Neuronal stem cell (in vitro differentiated cells): ENCODE measurements at regions not wholly inside any gene's neighbourhood (a gene's known extent, or its start where the extent isn't known, plus 50 kb on each side); places are given as distances from the start of the nearest gene placed in this dataset.

Experiments
- DNase-seq: peaks from one replicate; pipeline ENCODE4 v3.0.0-alpha.2; 2013; ENCODE audit warnings: low spot score
- H2AFZ ChIP-seq: one replicate; pipeline ENCODE4 v1.6.1; 2013; ENCODE audit warnings: mild to moderate bottlenecking, low read length, inconsistent platforms
- H2AK5ac ChIP-seq: 2 replicates; pipeline ENCODE4 v1.6.1; 2013; ENCODE audit warnings: low read depth, mild to moderate bottlenecking, inconsistent platforms, low read length, moderate library complexity, mixed read lengths
- H2BK120ac ChIP-seq: 2 replicates; pipeline ENCODE4 v1.6.1; 2013; ENCODE audit warnings: low read depth, mild to moderate bottlenecking, inconsistent platforms, low read length, moderate library complexity, mixed read lengths
- H2BK12ac ChIP-seq: one replicate; pipeline ENCODE4 v1.6.1; 2013; ENCODE audit warnings: low read length, inconsistent platforms
- H2BK15ac ChIP-seq: 2 replicates; pipeline ENCODE4 v1.6.1; 2013; ENCODE audit warnings: mild to moderate bottlenecking, low read length, inconsistent platforms, mixed read lengths
- H2BK5ac ChIP-seq: one replicate; pipeline ENCODE4 v1.6.1; 2013; ENCODE audit warnings: inconsistent platforms, mild to moderate bottlenecking, low read length, moderate library complexity
- H3K14ac ChIP-seq: one replicate; pipeline ENCODE4 v1.6.1; 2013; ENCODE audit warnings: low read length, inconsistent platforms
- H3K18ac ChIP-seq: 2 replicates; pipeline ENCODE4 v1.6.1; 2013; ENCODE audit warnings: low read length, inconsistent platforms
- H3K23ac ChIP-seq: 2 replicates; pipeline ENCODE4 v1.6.1; 2013; ENCODE audit warnings: low read depth, mild to moderate bottlenecking, mixed read lengths, low read length, inconsistent platforms; ENCODE audit not compliant: poor library complexity
- H3K27ac ChIP-seq: replicated peaks from 3 replicates; pipeline ENCODE4 v1.5.1; 2013; ENCODE audit warnings: low read length, inconsistent platforms
- H3K27me3 ChIP-seq, 3 experiments: 2 replicates each; pipeline ENCODE4 v1.6.1; 2013; ENCODE audit warnings: low read length in 3 of 3, mild to moderate bottlenecking in 2 of 3, inconsistent platforms in 1 of 3, low read depth in 1 of 3, mixed read lengths in 1 of 3, moderate library complexity in 1 of 3; ENCODE audit not compliant: control insufficient read depth in 3 of 3, insufficient read depth in 3 of 3
- H3K36me3 ChIP-seq, 2 donors: replicated peaks in 1 of 2; 2 replicates each; pipeline ENCODE4 v1.6.1; 2013; ENCODE audit warnings: low read length in 2 of 2; ENCODE audit not compliant: control insufficient read depth in 2 of 2, insufficient read depth in 2 of 2
- H3K4ac ChIP-seq: 2 replicates; pipeline ENCODE4 v1.6.1; 2013; ENCODE audit warnings: inconsistent platforms, mild to moderate bottlenecking, low read length, moderate library complexity
- H3K4me1 ChIP-seq, 2 donors: 1 replicate in 1 of 2; 2 replicates in 1 of 2; pipeline ENCODE4 v1.6.1; 2013; ENCODE audit warnings: low read length in 2 of 2, low read depth in 1 of 2; ENCODE audit not compliant: control insufficient read depth in 2 of 2, insufficient read depth in 1 of 2
- H3K4me2 ChIP-seq: one replicate; pipeline ENCODE4 v1.6.1; 2013; ENCODE audit warnings: mild to moderate bottlenecking, low read length, inconsistent platforms; ENCODE audit not compliant: insufficient read depth, poor library complexity, severe bottlenecking
- H3K4me3 ChIP-seq, 2 donors: 2 replicates each; pipeline ENCODE4 v1.5.1; 2013; ENCODE audit warnings: low read length in 2 of 2, mild to moderate bottlenecking in 2 of 2, inconsistent platforms in 1 of 2, moderate library complexity in 1 of 2
- H3K79me1 ChIP-seq: one replicate; pipeline ENCODE4 v1.6.1; 2013; ENCODE audit warnings: low read depth, mild to moderate bottlenecking, inconsistent platforms, low read length, moderate library complexity
- H3K9ac ChIP-seq: one replicate; pipeline ENCODE4 v1.6.1; 2013; ENCODE audit warnings: mild to moderate bottlenecking, low read depth, low read length, inconsistent platforms; ENCODE audit not compliant: poor library complexity
- H3K9me3 ChIP-seq, 2 donors: replicated peaks in 1 of 2; 2 replicates each; pipeline versions ENCODE3 to v1.6.1; 2013; ENCODE audit warnings: low read length in 2 of 2, mild to moderate bottlenecking in 2 of 2, inconsistent platforms in 1 of 2, low read depth in 1 of 2, mixed read lengths in 1 of 2, moderate library complexity in 1 of 2; ENCODE audit not compliant: control insufficient read depth in 2 of 2, insufficient read depth in 1 of 2
- H4K8ac ChIP-seq: one replicate; pipeline ENCODE4 v1.6.1; 2013; ENCODE audit warnings: low read depth, mild to moderate bottlenecking, inconsistent platforms, low read length, moderate library complexity
- H4K91ac ChIP-seq: one replicate; pipeline ENCODE4 v1.6.1; 2013; ENCODE audit warnings: low read length, low read depth, mild to moderate bottlenecking, inconsistent platforms; ENCODE audit not compliant: poor library complexity
- WGBS, 2 donors: extraction: QIAGEN DNeasy Blood & Tissue Kit; methylation state at CpG; one replicate each; pipeline ENCODE4 v1.1.7; 2013; ENCODE audit warnings: missing lambda C conversion rate in 2 of 2, mixed read lengths in 1 of 2; ENCODE audit not compliant: insufficient read length in 2 of 2, insufficient replicate concordance in 1 of 2; ENCODE audit errors: extremely low coverage in 2 of 2; 5-methylcytosine and 5-hydroxymethylcytosine counted together

- no peak overlapping the region for H3K23ac ChIP-seq
- no peak overlapping the region for H3K27ac ChIP-seq
- no peaks in the 10 kb centered on the region for H3K9me3 ChIP-seq
- H3K4me3 ChIP-seq: no peak overlapping the region
- H3K79me1 ChIP-seq: no peaks in the 10 kb centered on the region
- no peak overlapping the region for H3K4ac ChIP-seq
- no peak overlapping the region for H4K8ac ChIP-seq
- H3K18ac ChIP-seq: no peak overlapping the region
- no peak overlapping the region for H3K14ac ChIP-seq
- H2AK5ac ChIP-seq: no peak overlapping the region
- no peak overlapping the region for H2AFZ ChIP-seq
- no peak overlapping the region for H2BK15ac ChIP-seq
- H3K4me2 ChIP-seq: no peak overlapping the region
- H2BK12ac ChIP-seq: no peak overlapping the region
- H4K91ac ChIP-seq: no peak overlapping the region
- peaks cover 5 to 8% of the 10 kb centered on the region in 2 donors for H3K4me1 ChIP-seq
- H3K36me3 ChIP-seq: no peaks in the 10 kb centered on the region
- no peak overlapping the region for H2BK120ac ChIP-seq
- H2BK5ac ChIP-seq: no peak overlapping the region
- no peak overlapping the region for H3K9ac ChIP-seq
- no peaks in the 10 kb centered on the region for H3K27me3 ChIP-seq
- DNase-seq: no peak
Measured at GRCh38 chr2:173441222-173441621, 86.5 kb downstream of the CDCA7 start.

DNA sequence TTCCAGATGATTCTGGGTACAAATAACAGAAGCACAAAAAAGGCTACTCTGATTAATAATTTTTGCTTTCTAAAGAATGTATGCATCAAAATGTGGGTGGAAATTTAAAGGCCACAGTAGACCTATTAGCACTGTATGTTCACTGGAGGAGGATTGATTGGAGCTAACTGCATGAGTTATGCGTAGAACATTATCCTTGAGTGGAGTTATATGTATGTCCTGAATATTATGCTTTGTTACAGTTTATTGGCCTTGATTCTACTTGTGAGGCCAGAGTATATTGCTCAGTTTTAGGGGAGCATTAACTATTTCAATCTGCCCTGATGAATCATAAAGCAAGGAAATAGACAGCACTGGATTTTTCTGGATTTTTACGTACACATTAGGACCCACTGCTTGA, 87.9 kb downstream of the CDCA7 start:
- Histone ChIP-seq H3K4ac (no peak overlapping the region), H3K27ac (no peak overlapping the region), H3K27me3 (no peaks in the 10 kb centered on the region), H3K9me3 (no peaks in the 10 kb centered on the region), H2BK5ac (no peak overlapping the region), H2BK15ac (no peak overlapping the region), H4K91ac (no peak overlapping the region), H2AFZ (no peak overlapping the region), H3K4me2 (no peak overlapping the region), H3K79me1 (no peaks in the 10 kb centered on the region), H3K14ac (no peak overlapping the region), H4K8ac (no peak overlapping the region), H2BK12ac (no peak overlapping the region), H2AK5ac (no peak overlapping the region), H3K36me3 (no peaks in the 10 kb centered on the region), H3K23ac (no peak overlapping the region), H3K4me3 (no peak overlapping the region), H3K18ac (no peak overlapping the region), H2BK120ac (no peak overlapping the region), H3K4me1 (peaks cover 5 to 8% of the 10 kb centered on the region in 2 donors), H3K9ac (no peak overlapping the region)
- WGBS, 2 donors: no CpG with 5 or more reads among the region's 2 CpGs
- no peak for DNase-seq

GRCh38 chr2:173446722-173447121, 92.0 kb downstream of the CDCA7 start:
- no peak overlapping the region for H2BK15ac ChIP-seq
- no peak overlapping the region for H2AK5ac ChIP-seq
- WGBS, 2 donors: no CpG with 5 or more reads among the region's 1 CpG
- H3K9me3 ChIP-seq: no peaks in the 10 kb centered on the region
- no peak overlapping the region for H3K23ac ChIP-seq
- H3K4me2 ChIP-seq: no peak overlapping the region
- H3K79me1 ChIP-seq: no peaks in the 10 kb centered on the region
- no peak overlapping the region for H3K9ac ChIP-seq
- H4K8ac ChIP-seq: no peak overlapping the region
- H2BK5ac ChIP-seq: no peak overlapping the region
- no peak overlapping the region for H4K91ac ChIP-seq
- no peak overlapping the region for H3K18ac ChIP-seq
- no peak overlapping the region for H3K4ac ChIP-seq
- no peaks in the 10 kb centered on the region for H3K27me3 ChIP-seq
- H3K4me1 ChIP-seq: peaks cover 3 to 7% of the 10 kb centered on the region in 2 donors
- no peak overlapping the region for H2BK120ac ChIP-seq
- no peak overlapping the region for H2BK12ac ChIP-seq
- no peak overlapping the region for H3K14ac ChIP-seq
- no peak for DNase-seq
- H3K36me3 ChIP-seq: no peaks in the 10 kb centered on the region
- no peak overlapping the region for H2AFZ ChIP-seq
- no peak overlapping the region for H3K4me3 ChIP-seq
- no peak overlapping the region for H3K27ac ChIP-seq

- no peaks in the 10 kb centered on the region for H3K9me3 ChIP-seq
- no peaks in the 10 kb centered on the region for H3K27me3 ChIP-seq
- no peak overlapping the region for H2BK15ac ChIP-seq
- no peak overlapping the region for H3K9ac ChIP-seq
- no peak overlapping the region for H3K4ac ChIP-seq
- H4K91ac ChIP-seq: no peak overlapping the region
- H3K14ac ChIP-seq: no peak overlapping the region
- no peaks in the 10 kb centered on the region for H3K79me1 ChIP-seq
- peak overlapping the region; percentile 51 for H3K23ac ChIP-seq
- no peak overlapping the region for H3K18ac ChIP-seq
- H3K36me3 ChIP-seq: no peaks in the 10 kb centered on the region
- H2BK12ac ChIP-seq: no peak overlapping the region
- no peak overlapping the region for H2BK120ac ChIP-seq
- H3K4me2 ChIP-seq: no peak overlapping the region
- H2AFZ ChIP-seq: peak overlapping the region; percentile 89
- no peak overlapping the region for H4K8ac ChIP-seq
- peaks cover 15 to 19% of the 10 kb centered on the region in 2 donors for H3K4me1 ChIP-seq
- H2BK5ac ChIP-seq: no peak overlapping the region
- no peak overlapping the region for H2AK5ac ChIP-seq
- WGBS, 2 donors: no CpG with 5 or more reads among the region's 17 CpGs
- peak overlapping the region in 1 of 2 donors; percentile 44 for H3K4me3 ChIP-seq
- no peak overlapping the region for H3K27ac ChIP-seq
- peak; percentile 57 for DNase-seq
Measured at GRCh38 chr2:173448938-173449471, 94.3 kb downstream of the CDCA7 start.
